Prostate gland (tissue), 2 donors: ENCODE measurements at regions not wholly inside any gene's neighbourhood (a gene's known extent, or its start where the extent isn't known, plus 50 kb on each side); places are given as distances from the start of the nearest gene placed in this dataset.

Experiments
- POLR2A ChIP-seq: fragments of 450-650 bp; IDR thresholded peaks from one replicate; pipeline ENCODE4 v1.6.1; 2016; ENCODE audit warnings: antibody characterized with exemption, mild to moderate bottlenecking
- TF ChIP-seq, protein P1 (sequence below), 4 experiments: fragments of 200-600 bp in 2 of 4; fragments of 450-650 bp in 2 of 4; sonication (generic) in 2 of 4; IDR thresholded peaks; 1 replicate in 3 of 4; 2 replicates in 1 of 4; pipeline ENCODE4 v1.5.1; 2016 to 2019; ENCODE audit warnings: antibody characterized with exemption in 4 of 4, mild to moderate bottlenecking in 2 of 4, moderate library complexity in 2 of 4

- TF ChIP-seq POLR2A, result no peak
- TF ChIP-seq, protein P1, sequence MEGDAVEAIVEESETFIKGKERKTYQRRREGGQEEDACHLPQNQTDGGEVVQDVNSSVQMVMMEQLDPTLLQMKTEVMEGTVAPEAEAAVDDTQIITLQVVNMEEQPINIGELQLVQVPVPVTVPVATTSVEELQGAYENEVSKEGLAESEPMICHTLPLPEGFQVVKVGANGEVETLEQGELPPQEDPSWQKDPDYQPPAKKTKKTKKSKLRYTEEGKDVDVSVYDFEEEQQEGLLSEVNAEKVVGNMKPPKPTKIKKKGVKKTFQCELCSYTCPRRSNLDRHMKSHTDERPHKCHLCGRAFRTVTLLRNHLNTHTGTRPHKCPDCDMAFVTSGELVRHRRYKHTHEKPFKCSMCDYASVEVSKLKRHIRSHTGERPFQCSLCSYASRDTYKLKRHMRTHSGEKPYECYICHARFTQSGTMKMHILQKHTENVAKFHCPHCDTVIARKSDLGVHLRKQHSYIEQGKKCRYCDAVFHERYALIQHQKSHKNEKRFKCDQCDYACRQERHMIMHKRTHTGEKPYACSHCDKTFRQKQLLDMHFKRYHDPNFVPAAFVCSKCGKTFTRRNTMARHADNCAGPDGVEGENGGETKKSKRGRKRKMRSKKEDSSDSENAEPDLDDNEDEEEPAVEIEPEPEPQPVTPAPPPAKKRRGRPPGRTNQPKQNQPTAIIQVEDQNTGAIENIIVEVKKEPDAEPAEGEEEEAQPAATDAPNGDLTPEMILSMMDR (IDR thresholded peaks at IDR 0.05), result no peak
Measured at GRCh38 chr6:44582930-44583329, 195.4 kb downstream of the CDC5L start.
